KMS-11 (cell line): ENCODE measurements at regions not wholly inside any gene's neighbourhood (a gene's known extent, or its start where the extent isn't known, plus 50 kb on each side); places are given as distances from the start of the nearest gene placed in this dataset.

Experiments
- H2AFZ ChIP-seq: fragments of 200-600 bp; sonication (generic); 2 replicates; pipeline ENCODE4 v1.6.1; 2016; ENCODE audit warnings: antibody characterized with exemption, mixed run types, low read depth
- H3K27ac ChIP-seq: fragments of 200-600 bp; sonication (generic); 2 replicates; pipeline ENCODE4 v1.6.1; 2016; ENCODE audit warnings: mild to moderate bottlenecking, mixed run types
- H3K27me3 ChIP-seq: fragments of 200-600 bp; sonication (generic); 2 replicates; pipeline ENCODE4 v1.6.1; 2017; ENCODE audit warnings: mild to moderate bottlenecking, low read depth, mixed run types, moderate library complexity; ENCODE audit not compliant: insufficient read depth
- H3K36me3 ChIP-seq: fragments of 200-600 bp; sonication (generic); 2 replicates; pipeline ENCODE4 v1.6.1; 2017; ENCODE audit warnings: mild to moderate bottlenecking, mixed run types; ENCODE audit not compliant: insufficient read depth
- H3K4me1 ChIP-seq: fragments of 200-600 bp; sonication (generic); 2 replicates; pipeline ENCODE4 v1.6.1; 2016; ENCODE audit warnings: mild to moderate bottlenecking, low read depth, mixed run types; ENCODE audit not compliant: poor library complexity, severe bottlenecking
- H3K4me2 ChIP-seq: fragments of 200-600 bp; sonication (generic); 2 replicates; pipeline ENCODE4 v1.7.0; 2016; ENCODE audit warnings: mild to moderate bottlenecking, mixed run types
- H3K4me3 ChIP-seq: fragments of 200-600 bp; sonication (generic); IDR thresholded peaks from 2 replicates; pipeline ENCODE4 v1.6.1; 2017; ENCODE audit warnings: low read depth, low read length, mixed read lengths; ENCODE audit not compliant: insufficient read depth
- H3K79me2 ChIP-seq: fragments of 200-600 bp; sonication (generic); 2 replicates; pipeline ENCODE4 v1.6.1; 2016; ENCODE audit warnings: low read depth, mixed run types; ENCODE audit not compliant: insufficient read depth
- H3K9ac ChIP-seq: fragments of 200-600 bp; sonication (generic); 2 replicates; pipeline ENCODE4 v1.6.1; 2016; ENCODE audit warnings: mild to moderate bottlenecking, mixed run types
- H4K20me1 ChIP-seq: fragments of 200-600 bp; sonication (generic); 2 replicates; pipeline ENCODE4 v1.6.1; 2016; ENCODE audit warnings: mild to moderate bottlenecking, mixed run types; ENCODE audit not compliant: insufficient read depth
- TF ChIP-seq, protein P1 (sequence below): fragments of 200-600 bp; sonication (generic); conservative IDR thresholded peaks from 2 replicates; pipeline ENCODE4 v1.6.1; 2017; ENCODE audit warnings: low read depth, mild to moderate bottlenecking, antibody characterized with exemption, low read length, moderate library complexity, mixed read lengths

DNA sequence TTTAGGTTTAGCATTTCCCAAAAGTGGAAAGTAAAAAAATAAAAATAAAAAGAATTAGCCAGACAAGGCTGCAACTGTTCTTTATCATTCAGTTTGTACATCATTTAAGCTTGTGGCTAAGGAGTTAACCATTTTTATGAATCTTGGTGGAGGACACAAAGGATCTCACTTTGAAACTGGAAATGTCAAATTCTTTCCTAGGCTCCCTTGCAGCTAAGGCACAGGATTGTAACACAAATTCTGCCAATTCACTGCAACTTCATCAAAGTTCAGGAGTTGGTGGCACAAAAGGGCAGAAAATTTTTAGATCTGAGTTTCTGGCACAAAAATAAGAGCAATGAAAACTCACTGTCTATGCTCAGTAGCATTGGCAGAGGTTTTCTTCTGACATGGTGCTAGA, 211.2 kb upstream of the SYT10 start:
- no peaks in the 10 kb centered on the region for H3K27me3 ChIP-seq
- no peaks in the 10 kb centered on the region for H3K36me3 ChIP-seq
- H3K4me3 ChIP-seq: no peak overlapping the region
- no peaks in the 10 kb centered on the region for H3K4me1 ChIP-seq
- no peaks in the 10 kb centered on the region for H3K79me2 ChIP-seq
- TF ChIP-seq, protein P1, sequence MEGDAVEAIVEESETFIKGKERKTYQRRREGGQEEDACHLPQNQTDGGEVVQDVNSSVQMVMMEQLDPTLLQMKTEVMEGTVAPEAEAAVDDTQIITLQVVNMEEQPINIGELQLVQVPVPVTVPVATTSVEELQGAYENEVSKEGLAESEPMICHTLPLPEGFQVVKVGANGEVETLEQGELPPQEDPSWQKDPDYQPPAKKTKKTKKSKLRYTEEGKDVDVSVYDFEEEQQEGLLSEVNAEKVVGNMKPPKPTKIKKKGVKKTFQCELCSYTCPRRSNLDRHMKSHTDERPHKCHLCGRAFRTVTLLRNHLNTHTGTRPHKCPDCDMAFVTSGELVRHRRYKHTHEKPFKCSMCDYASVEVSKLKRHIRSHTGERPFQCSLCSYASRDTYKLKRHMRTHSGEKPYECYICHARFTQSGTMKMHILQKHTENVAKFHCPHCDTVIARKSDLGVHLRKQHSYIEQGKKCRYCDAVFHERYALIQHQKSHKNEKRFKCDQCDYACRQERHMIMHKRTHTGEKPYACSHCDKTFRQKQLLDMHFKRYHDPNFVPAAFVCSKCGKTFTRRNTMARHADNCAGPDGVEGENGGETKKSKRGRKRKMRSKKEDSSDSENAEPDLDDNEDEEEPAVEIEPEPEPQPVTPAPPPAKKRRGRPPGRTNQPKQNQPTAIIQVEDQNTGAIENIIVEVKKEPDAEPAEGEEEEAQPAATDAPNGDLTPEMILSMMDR: no peak
- no peak overlapping the region for H3K4me2 ChIP-seq
- no peaks in the 10 kb centered on the region for H4K20me1 ChIP-seq
- H2AFZ ChIP-seq: no peak overlapping the region
- H3K27ac ChIP-seq: no peak overlapping the region
- H3K9ac ChIP-seq: no peak overlapping the region

DNA sequence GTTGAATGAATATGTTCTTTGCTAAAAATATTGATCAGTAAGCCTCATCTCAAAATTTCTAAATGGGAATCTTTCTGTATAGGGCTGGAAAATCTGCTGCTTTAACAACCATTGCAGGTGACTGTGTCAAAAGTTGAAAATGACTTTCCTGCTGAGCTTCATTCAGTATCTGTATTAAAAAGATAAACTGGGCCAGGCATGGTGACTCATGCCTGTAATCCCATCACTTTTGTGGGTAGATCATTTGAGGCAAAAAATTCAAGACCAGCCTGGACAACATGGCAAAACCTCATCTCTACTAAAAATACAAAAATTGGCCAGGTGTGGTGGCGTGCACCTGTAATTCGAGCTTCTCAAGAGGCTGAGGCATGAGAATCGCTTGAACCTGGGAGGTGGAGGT, 213.7 kb upstream of the SYT10 start:
- no peaks in the 10 kb centered on the region for H4K20me1 ChIP-seq
- H3K27ac ChIP-seq: no peak overlapping the region
- H2AFZ ChIP-seq: no peak overlapping the region
- H3K36me3 ChIP-seq: no peaks in the 10 kb centered on the region
- H3K4me2 ChIP-seq: no peak overlapping the region
- no peaks in the 10 kb centered on the region for H3K79me2 ChIP-seq
- no peaks in the 10 kb centered on the region for H3K27me3 ChIP-seq
- no peaks in the 10 kb centered on the region for H3K4me1 ChIP-seq
- no peak overlapping the region for H3K9ac ChIP-seq
- TF ChIP-seq, protein P1: no peak
- H3K4me3 ChIP-seq: no peak overlapping the region

DNA sequence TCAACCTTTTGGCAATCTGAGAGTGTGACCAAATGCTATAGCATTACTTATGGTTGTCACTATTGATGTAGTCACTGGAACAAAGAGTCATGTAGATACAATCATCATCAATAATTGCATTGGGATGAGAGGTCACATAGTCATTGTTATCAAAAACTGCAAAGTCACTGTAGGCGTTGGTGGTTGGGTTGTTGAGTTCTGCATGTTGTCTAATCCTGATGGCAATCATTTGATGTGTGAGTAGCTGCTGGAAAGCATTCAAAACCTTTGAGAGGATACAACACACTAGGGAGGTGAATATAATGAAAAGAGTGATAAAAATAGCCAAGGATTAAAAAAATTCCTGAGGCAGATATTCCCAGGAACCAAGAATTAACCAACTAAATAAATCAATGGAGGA, 214.7 kb upstream of the SYT10 start:
- no peak overlapping the region for H3K27ac ChIP-seq
- H3K36me3 ChIP-seq: no peaks in the 10 kb centered on the region
- no peak overlapping the region for H3K9ac ChIP-seq
- TF ChIP-seq, protein P1: no peak
- no peak overlapping the region for H2AFZ ChIP-seq
- no peaks in the 10 kb centered on the region for H3K27me3 ChIP-seq
- H3K4me1 ChIP-seq: no peaks in the 10 kb centered on the region
- no peaks in the 10 kb centered on the region for H3K79me2 ChIP-seq
- no peaks in the 10 kb centered on the region for H4K20me1 ChIP-seq
- H3K4me2 ChIP-seq: no peak overlapping the region
- no peak overlapping the region for H3K4me3 ChIP-seq

DNA sequence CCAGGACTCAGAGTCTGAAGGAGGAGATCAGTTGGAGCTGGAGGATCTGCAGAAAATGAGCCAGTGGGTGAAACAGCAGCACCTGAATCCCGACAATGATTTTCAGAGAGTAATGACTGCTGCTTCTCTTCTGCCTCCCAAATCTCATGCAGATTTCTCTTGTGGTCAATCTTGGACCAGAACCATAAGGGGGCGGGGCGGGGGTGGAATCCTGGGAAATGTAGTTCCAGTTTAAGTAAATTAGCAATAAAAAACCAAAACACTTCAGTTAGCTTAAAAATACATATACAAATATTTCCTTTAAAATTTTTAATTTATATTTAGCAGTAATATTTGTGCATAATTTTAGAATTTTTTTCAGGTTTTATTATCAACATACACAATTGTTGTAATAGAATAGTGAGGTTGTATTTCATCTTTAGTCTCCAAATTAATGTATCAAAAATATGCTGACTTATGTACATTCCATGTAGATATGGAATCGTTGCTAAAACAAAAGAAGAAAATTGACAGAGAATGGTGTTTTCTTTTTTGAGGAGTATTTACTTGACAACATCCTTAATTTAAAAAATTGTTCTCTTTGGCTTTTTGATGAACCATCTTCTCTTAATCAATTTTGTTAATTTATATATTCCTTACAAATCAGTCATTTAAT, 223.5 kb upstream of the SYT10 start:
- no peak overlapping the region for H3K4me2 ChIP-seq
- TF ChIP-seq, protein P1: no peak
- H3K36me3 ChIP-seq: no peaks in the 10 kb centered on the region
- H3K79me2 ChIP-seq: no peaks in the 10 kb centered on the region
- H3K4me3 ChIP-seq: no peak overlapping the region
- H3K27ac ChIP-seq: no peak overlapping the region
- no peaks in the 10 kb centered on the region for H3K4me1 ChIP-seq
- H3K27me3 ChIP-seq: no peaks in the 10 kb centered on the region
- no peak overlapping the region for H2AFZ ChIP-seq
- H4K20me1 ChIP-seq: no peaks in the 10 kb centered on the region
- no peak overlapping the region for H3K9ac ChIP-seq
